IPS-18c (cell line): ENCODE measurements at regions not wholly inside any gene's neighbourhood (a gene's known extent, or its start where the extent isn't known, plus 50 kb on each side); places are given as distances from the start of the nearest gene placed in this dataset.

ENCODE experiments used
- H3K4me3 ChIP-seq: 2 replicates; pipeline ENCODE4 v1.7.0; 2013; ENCODE audit warnings: low read depth, mild to moderate bottlenecking, low read length, moderate library complexity; ENCODE audit not compliant: insufficient read depth
- H3K9me3 ChIP-seq: one replicate; pipeline ENCODE4 v1.6.1; 2013; ENCODE audit warnings: mild to moderate bottlenecking, low read length, moderate library complexity; ENCODE audit not compliant: control insufficient read depth, insufficient read depth

GRCh38 chr12:3980504-3981272, 107.5 kb upstream of the PARP11 start:
- Histone ChIP-seq H3K9me3 (peaks cover 7% of the 10 kb centered on the region), H3K4me3 (no peak overlapping the region)

- no peaks in the 10 kb centered on the region for H3K9me3 ChIP-seq
- no peak overlapping the region for H3K4me3 ChIP-seq
These were observed 104.4 kb upstream of the PARP11 start for GRCh38 chr12:3977621-3978020.

DNA sequence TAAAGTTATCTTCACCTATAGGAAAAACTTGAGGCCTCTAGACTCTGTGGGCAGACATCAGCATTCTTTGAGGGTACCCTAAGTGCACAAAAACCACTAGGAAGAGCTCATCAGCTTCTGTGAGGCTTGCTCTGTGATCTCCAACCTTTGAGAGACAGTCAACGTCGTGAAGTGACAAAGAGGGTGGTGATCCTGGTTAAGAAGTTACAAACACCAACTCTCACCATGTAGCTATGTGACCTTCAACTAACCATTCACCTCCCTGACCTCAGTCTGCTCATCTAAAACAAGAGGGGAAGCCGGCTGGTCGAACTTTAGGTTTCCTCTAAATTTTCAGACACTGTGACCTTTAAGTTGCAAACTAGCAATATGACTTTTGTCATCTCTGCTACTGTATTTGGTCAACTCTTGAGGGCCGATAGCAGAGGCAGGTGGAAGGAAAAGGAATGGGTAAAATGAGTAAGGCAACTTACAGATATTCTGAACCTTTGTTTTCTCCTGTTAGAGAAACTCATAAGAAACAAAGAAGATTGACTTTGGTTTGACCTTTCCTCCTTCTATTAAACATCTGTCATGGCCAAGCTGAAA, 103.2 kb upstream of the PARP11 start:
- Histone ChIP-seq H3K9me3 (no peaks in the 10 kb centered on the region), H3K4me3 (no peak overlapping the region)

DNA sequence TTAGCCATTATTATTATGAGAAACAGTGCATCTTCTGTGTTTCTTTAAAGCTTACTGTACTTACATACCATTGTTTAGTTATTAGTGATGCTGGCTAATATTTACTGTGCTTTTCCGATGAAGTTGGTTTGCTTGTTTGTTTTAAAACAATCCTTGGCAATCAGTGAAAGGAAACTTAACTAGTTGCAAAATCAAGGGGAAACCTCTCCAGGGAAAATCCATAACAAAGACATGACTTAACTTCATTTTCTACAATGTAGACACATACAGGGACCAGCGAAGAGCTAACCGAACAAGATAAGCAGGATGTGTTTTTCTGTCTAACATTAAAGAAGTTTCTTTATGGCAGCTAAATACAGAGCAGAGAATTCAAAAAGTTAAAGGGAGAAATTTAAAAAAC, 102.5 kb upstream of the PARP11 start:
- Histone ChIP-seq H3K9me3 (no peaks in the 10 kb centered on the region), H3K4me3 (no peak overlapping the region)

GRCh38 chr12:3974883-3975282, 101.7 kb upstream of the PARP11 start:
- H3K9me3 ChIP-seq, result no peaks in the 10 kb centered on the region
- no peak overlapping the region for H3K4me3 ChIP-seq

DNA sequence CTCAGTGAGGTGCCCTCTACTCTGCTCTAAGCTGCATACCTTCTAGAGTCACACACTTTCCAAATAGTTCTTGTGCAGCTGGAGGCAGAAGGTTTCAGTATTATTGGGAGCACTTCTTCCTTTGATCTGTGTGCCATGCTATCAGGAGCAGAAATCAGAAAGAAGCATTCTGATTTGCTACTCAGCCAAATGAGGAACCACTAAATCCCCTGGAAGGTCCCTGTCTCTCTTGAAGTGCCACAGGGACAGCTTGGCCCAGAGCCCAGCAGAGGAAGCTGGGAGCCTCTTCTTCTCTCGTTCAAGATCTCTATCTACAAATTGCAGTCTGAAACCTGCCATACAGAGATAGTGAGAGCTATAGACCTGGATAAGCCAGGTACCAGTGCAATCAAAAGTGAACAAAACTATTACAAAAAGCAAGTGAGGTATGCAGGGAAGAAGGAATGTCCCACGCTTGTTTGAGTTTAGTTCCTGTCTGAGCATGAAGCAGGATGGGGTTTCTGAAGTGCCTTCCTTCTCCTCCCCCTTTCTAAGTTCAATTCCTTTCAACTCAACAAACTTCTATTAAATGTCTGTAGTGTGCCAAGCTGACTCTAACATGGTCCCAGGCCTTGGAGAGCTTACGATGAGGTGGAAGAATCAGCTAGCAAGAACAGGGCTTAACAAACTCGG, 100.9 kb upstream of the PARP11 start:
- H3K9me3 ChIP-seq, result no peaks in the 10 kb centered on the region
- H3K4me3 ChIP-seq, result no peak overlapping the region

DNA sequence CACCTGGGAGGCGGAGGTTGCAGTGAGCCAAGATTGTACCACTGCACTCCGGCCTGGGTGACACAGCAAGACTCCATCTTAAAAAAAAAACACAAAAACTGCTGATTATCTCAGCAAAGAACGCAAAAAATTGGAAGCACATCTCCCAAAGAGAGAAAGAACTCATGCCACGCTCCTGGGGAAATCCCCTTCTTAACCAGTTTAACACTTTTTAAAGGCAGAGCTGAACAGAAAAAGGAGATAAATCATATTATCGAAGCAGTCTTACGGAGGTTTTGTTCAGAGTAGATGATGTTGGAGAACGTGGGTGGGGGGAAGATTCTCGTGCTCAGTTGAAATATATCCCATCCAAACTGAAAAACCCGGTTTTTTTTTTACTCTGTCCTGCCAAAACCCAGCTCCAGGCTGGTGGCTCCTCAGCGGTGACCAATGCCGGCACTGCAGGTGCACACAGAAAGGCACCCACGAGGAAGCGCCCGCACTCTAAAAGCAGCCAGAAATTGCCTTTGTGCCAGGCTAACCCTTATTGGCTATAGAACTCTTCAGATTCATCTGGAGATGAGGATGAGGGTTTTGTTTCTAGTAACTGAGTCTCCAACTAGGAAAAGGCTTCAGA, 100.2 kb upstream of the PARP11 start:
- Histone ChIP-seq H3K4me3 (no peak overlapping the region), H3K9me3 (no peaks in the 10 kb centered on the region)

DNA sequence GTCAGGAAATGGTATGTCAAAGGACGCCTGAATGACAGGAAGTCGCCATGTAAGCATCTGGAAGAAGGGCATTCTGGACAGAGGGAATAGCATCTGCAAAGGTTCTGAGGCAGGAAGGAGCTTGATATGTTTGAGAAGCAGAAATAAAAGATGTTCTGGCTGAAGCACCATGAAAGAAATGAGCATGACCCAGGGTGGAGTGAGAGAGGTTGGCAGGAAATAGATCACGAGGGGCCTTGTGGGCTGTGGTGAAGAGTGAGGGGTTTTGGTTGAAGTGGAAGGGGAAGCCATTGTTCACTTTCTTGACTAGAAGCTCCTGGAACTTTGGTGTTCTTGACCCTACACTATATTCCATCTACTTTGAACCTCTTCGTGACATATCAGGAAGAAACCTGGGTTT, 99.4 kb upstream of the PARP11 start:
- no peak overlapping the region for H3K4me3 ChIP-seq

GRCh38 chr12:3968523-3968922, 95.3 kb upstream of the PARP11 start:
- Histone ChIP-seq H3K9me3 (no peaks in the 10 kb centered on the region), H3K4me3 (no peak overlapping the region)

More for the DNA sequence above, 99.4 kb upstream of the PARP11 start:
- H3K9me3 ChIP-seq, result no peaks in the 10 kb centered on the region

DNA sequence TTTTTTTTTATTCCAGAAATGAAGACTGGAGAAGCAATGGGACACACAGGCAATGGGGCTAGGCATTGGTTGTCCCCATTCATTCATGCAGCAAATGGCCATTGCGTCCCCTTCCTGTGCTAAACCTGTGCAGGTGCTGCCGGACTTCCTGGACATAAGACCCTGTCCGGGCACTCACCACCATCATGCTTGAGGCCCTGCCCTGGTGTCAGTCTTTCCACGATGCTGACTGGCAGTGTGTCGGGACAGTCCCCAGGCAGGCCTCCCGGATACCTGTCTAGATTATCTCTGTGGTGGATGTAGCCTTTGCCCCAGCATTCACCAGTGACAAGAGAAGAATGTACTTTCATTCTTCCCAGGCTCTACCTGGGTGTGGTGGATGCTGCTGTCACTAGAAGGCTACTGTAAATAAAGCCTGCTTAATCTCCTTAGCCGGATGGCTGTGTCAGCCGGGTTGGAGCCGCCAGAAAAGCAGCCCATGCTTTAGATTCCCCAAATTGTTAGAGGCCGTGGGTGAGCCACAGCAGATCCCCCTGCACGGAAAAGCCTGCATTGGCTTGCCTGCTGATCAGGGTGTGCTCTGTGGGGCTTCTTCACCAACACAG, 94.5 kb upstream of the PARP11 start:
- no peaks in the 10 kb centered on the region for H3K9me3 ChIP-seq

GRCh38 chr12:3966376-3966775, 93.2 kb upstream of the PARP11 start:
- H3K4me3 ChIP-seq, result no peak overlapping the region
- H3K9me3 ChIP-seq, result no peaks in the 10 kb centered on the region

More for the DNA sequence above, 94.5 kb upstream of the PARP11 start:
- no peak overlapping the region for H3K4me3 ChIP-seq

DNA sequence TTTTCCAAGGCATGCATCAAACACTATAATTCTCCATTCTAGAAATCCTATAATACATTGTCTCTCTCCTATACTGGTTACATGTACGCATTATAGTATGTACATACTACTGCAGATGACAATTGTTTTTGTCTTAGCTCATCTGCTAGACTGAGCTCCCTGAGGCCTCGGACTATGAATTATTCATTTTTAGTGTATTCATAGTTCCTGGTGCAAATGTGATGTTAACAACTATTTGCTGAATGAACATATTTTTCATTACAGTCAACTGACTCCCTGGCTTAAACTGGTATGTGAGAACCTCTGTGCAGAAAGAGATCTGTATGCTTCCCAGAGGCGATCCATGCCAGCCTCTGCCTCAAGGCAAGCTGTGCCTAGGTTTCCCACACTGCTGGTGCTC, 91.8 kb upstream of the PARP11 start:
- Histone ChIP-seq H3K9me3 (no peaks in the 10 kb centered on the region), H3K4me3 (no peak overlapping the region)

DNA sequence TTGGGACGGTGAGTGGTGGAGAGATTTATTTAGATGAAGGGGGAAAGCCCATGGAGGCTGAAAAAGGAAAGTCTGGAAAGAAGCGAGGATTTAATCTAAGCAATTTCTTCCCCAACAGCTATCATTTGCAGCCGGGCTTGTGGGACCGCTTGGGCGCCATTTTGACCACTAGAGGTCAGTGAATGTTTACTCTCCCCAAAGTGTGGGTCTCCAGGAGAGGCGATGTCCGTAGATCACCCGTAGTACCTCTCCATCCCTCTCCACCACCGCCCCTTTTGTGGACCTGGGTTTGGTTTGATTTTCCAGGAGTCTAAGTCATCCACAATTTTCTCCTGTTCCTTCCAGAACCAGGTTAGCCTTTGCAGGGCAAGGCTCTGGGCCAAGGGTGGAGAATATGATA, 91.2 kb upstream of the PARP11 start:
- Histone ChIP-seq H3K4me3 (no peak overlapping the region), H3K9me3 (no peaks in the 10 kb centered on the region)

DNA sequence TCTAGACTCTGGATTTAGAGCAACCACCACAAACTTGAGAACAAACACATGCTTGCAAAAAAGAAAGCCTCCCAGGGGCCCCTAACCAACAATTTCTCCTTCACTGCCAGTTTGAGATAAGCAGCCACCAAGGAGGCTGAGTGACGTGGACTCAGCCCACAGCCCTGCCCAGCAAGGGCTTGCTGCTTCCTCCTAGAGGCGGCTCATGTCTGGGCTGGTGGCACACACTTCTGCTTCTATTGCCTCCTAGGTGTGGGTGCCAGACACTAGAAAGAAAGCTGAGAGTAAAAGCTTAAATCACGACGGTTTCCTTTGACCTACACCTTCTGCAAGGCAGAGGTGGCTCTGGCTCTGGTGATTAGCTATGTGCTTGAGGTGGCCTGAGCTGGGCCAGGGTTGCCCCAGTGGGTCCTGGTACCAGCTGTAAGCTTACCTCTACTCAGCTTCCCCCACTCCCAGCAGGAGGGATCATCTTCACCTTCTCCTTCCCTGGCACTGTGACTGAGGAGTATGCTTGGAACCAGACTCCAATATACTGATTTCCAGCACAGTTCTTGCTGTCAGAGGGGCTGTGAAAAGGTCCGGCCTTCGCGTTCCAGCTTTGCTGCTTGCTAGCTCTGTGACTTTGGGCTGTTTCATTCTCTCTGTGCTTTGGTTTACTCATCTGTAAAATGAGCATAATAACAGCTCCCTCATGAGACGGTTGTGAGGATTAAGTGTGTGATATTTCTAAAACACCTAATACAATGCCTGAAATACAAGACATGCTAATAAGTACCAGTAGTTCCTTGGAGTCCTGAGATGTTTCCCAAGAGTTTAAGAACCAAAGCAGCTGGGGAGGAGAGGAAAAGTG, 89.7 kb upstream of the PARP11 start:
- Histone ChIP-seq H3K4me3 (no peak overlapping the region), H3K9me3 (no peaks in the 10 kb centered on the region)

GRCh38 chr12:3961591-3961990, 88.4 kb upstream of the PARP11 start:
- H3K4me3 ChIP-seq, result no peak overlapping the region
- no peaks in the 10 kb centered on the region for H3K9me3 ChIP-seq

GRCh38 chr12:3959799-3960560, 86.8 kb upstream of the PARP11 start:
- no peaks in the 10 kb centered on the region for H3K9me3 ChIP-seq
- H3K4me3 ChIP-seq, result no peak overlapping the region
